Activated naive CD4-positive, alpha-beta T cell treated with Interleukin-2 at 50 U/mL for 16 hours (primary cell): ENCODE measurements at regions not wholly inside any gene's neighbourhood (a gene's known extent, or its start where the extent isn't known, plus 50 kb on each side); places are given as distances from the start of the nearest gene placed in this dataset.

Source experiments
- DNase-seq: peaks from one replicate; pipeline ENCODE4 v3.0.0-alpha.2; 2020

DNA sequence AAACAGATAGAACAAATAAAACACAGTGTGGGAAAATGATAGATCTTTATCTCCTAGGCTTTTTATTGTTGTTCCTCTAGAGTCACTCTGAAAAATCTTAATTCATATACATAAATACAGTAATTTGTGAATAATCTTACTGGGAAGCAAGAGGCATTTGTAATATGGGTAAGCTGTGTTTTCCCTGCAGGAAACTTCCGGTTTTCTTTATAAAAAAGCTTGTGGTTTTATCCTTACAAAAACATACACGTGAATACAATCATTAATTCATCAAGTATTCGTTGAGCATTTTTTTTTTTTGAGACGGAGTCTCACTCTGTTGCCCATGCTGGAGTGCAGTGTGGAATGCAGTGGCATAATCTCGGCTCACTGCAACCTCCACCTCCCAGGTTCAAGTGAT, 1312.8 kb upstream of the ZEB2 start:
- DNase-seq, result no peak

DNA sequence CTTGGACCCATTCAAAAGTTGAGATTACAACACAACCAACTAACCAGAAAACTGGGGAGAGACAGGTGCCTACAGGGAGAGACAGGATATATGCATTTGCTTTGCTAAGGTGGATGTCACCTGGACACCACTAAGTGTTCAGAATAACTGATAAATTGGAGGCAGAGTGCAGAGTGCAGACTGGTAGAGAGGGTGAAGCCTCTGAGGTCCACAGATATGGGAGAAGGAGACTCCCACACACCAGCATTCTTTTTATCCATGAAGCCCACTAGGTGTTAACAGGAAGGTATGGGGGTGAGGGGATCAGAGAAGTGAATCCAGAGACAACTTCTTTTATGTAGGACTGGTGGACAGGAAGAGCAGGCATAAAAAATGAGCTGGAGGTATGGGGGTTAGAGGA, 1310.0 kb upstream of the ZEB2 start:
- no peak for DNase-seq

DNA sequence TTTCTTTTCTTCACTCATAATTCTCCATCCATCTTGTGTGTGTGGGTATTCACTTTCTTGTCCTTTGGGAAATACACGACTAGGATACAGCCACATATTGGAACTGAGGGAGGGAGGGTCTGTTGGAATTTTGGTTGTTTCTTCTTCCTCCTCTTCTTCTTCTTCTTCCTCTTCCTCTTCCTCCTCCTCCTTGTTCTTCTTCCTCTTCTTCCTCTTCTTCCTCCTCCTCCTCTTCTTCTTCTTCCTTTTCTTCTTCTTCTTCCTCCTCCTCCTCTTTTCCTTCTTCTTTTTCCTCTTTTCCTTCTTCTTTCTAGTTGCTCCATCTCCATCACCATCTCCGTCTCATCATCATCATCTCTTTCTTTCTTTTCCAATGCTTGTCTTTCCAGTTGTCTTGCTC, 1307.3 kb upstream of the ZEB2 start:
- no peak for DNase-seq

DNA sequence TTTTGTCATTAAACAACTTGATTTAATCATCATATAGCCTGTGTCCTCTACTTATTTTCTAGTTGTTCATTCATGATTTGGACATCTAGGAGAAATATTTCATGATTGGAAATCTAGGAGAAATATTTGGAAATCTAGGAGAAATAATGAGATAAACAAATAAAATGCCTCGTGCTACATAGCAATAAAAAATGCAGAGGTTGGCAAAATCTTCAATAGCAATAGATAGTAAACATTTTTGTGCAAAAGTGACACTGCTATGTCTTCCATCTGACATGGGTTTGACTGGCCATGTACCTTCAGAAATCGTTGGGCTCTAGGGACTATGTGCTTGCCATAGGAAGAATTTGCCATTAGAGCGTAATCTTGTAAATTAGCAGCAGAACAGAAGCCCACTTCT, 1304.5 kb upstream of the ZEB2 start:
- DNase-seq, result no peak

DNA sequence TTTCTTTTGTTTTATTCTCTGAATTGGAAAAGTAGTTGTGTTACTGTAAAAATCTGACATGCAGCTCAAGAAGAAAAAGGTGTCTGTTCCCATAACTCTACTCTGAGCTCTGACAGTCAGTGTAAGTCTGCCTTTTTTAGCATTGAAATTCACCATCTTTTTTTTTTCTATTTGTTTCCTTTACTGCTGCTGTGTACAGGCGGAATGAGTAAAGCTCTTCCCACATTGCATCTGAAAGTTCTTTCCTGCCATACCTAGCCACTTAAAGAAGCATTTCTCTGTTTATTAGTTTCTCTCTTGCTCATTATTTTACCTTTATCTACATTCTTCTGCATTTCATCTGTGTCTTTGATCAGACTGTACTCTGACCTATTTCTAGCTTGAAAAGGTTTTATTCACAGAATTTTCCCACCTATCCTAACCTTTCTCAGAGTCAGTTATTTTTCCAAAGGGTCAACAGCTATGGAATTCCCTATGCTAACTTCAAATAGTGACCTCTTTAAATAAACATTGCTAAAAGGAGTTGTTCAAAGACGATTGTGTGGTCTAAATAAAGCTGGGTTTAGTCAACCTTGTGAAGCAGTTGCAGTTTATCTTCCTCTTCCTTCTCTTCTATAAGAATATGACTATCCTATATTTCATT, 1303.1 kb upstream of the ZEB2 start:
- DNase-seq, result no peak

DNA sequence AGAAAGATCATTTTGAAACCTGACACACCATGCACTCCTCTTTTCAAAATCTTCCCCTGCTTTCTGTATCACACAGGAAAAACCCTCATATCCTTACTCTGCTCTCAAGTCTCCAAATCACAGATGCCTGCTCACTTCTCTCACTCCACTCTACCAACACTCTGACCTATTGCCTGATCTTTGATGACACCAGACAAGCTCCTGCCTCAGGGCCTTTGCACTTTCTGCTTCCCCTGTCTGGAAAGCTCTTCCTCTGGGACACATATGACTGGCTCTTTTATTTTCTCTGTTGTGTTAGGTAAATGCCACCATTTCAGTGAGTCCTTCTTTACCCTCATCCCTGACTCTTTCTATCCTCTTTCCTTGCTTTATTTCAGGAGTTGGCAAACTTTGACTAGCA, 1300.7 kb upstream of the ZEB2 start:
- DNase-seq, result no peak

DNA sequence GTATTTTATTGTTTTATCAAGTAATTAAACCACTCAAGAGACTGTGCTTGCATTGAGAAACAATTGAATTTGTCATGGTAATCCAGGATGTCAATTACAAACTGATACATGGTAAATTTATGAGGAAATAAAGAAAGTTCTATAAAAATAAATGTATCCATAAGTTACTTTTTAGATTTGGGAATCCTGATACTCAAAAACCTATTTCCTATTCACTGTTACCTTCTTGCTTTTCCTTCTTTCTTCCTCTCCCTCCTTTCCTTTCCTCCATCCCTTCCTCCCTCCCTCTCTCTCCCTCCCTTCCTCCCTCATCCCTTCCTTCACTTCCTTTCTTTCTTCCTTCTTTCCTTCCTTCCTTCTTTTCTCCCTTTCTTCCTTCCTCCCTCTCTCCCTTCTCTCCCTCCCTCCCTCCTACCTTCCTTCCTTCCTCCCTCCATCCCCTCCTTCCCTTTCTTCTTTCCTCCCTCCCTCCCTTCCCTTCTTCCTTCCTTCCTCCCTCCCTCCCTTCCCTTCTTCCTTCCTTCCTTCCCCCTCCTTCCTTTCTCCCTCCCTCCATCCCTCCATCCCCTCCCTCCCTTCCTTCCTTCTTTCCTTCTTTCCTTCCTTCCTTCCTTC, 1299.1 kb upstream of the ZEB2 start:
- DNase-seq, result no peak

DNA sequence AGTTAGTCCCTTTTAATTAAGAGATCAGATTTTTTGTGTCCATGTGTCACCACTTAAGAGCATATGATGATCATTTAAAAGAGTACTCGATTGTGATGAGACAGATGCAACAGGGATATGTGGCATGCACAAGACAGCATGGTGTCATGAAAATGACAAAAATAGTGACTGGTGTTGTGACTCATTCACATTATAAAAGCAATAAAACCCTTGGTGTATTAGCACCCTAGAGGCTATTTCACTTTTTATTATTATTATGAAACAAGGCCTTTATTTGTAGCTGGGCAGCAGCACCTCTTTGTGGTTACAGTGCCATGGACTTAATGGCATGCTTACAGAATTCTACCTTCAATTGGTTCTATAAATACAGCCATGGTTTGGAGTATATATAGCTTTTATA, 1296.0 kb upstream of the ZEB2 start:
- no peak for DNase-seq

DNA sequence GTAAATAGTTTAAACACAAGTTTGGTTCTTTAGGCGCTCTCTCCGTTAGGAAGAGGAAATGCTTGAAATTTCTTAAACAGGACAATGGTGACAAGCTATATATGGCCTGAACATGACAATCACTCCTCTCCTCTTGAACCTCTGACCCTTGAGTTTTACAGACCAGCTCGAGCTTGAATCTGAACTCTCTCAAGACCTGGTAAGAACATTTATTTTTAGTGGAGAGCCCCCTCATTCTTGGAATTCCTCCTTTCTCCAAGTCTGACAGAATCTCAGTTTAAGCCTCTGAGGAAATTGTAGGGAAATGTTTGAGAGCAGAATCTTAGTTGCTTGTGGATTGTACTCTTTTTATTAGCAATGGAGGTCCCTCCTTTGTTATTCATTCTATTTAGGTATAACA, 1293.6 kb upstream of the ZEB2 start:
- no peak for DNase-seq

DNA sequence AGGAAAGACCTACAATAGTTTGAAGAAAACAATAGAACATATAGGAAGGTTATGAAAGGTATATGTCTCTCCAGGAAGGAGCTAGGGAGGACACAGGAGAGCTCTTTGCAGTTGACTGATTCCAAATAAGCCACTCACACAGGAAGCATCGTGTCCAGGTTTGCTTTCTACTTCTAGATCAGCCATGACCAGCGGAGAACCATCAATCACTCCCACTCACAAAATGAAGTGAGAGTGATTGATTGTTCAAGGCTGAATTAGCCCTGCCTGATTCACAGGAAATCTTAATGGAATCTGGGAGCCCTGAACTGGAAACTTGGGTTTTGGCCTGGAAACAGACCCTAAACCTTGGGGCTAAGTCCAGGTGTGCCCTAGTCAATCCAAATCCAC, 1292.2 kb upstream of the ZEB2 start:
- no peak for DNase-seq

DNA sequence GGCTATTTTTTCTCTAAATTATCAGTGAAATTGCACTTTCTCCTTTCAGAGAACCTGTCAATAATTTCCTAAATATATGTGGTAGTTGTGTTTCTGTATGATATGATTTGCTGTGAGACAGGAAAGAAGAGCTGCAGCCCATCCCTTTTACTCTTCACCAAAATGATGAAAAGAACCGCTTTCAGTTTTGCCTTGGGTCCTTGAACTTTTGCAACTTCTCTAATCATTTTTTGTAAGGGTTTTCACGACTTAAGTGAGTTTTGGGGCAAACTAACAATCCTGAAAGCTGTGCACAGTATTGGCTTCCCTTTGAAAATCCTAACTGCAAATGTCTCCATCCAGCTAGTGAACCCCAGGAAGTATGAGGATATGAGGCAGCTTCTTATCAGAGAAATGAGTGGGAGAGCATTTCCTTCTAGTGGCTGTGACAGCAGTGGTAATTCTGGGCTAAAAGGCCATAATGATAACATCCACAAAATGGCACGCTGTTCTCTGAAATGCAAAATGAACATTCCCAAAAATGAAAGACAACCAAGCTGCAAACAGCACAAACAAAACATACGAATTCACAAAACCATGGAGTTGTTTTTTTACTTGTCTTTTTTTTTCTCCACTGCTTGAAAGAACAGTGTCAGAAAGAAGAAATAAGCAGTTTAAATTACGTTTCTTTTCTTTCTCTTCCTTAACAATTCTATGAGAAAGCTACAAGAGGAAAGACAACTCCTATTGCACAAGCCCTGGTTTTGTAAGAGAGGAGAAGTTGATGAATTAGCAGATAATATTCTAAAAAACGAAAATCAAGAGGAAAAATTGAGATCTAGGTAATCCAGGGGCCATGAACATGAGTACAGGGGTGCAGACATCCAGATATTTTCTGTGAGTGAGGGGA, 1291.6 kb upstream of the ZEB2 start:
- DNase-seq, result no peak

DNA sequence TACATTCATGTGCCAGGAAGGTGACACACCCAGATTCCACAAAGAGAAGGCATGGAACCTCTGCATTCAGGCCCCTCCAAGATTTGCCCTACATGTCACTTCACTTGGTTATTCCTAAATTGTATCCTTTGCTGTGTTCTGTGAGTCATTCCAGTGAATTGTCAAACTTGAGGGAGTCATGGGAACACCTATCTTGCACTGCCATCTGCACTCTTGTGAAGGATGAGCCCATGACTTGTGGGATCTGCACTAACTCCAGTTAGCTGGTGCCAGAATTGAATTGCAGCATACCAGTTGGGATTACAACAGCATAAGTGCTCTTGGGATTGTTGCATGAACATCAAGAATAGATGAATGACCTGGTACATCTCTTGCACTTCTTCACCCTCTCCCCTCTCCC, 1288.0 kb upstream of the ZEB2 start:
- no peak for DNase-seq

DNA sequence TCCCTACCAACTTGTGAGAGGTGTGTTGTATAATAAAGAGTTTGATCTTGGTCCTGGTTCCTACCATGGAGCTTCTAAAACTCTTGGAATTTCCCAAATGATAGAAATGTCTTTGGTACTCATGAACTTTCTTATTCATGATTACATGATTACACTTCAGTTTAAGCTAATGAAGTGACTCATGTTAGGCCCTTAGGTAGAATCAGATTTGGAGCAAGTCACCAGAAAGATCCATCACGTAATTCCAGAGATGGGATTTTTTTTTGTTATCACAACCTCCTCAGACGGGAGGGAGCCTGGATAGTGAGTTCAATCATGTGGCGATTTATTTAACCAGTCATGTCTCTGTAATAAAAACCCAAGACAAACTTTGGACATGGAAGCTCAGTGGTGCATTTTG, 1287.6 kb upstream of the ZEB2 start:
- no peak for DNase-seq

DNA sequence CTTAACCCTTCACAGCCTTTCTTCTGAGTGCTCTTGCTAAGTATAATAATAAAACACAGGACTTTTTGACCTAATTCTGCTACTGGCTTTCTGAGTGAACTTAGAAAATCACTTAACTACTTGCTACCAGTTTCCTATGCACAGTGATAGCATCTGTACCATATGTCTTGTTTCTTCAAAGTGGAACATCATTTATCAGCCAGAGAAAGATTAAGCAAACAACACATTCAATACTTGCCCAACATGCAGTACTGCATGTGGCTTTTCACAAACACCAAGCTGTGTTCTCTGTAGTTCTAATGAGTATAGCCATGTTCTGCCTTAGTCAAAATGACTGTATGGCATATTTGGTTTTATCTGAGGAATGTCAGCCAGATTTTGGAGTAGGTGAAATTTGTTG, 1286.6 kb upstream of the ZEB2 start:
- DNase-seq, result no peak

DNA sequence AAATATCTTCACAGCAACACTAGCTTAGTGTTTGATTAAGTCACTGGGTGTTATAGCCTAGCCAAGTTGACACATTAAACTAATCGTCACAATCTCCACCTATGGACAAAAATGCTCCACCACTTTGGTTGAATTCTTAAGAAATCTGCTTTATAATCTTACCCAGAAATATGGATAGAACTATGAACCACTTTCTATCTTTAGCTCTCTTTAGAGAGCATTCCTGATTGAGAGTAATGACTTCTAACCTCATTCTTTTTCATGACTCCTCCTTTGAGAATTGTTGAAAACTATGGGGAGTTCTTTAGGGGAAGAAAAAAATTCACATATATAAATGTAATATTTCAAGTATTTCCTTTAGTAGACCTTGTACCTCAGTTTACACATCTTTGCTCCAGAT, 1282.2 kb upstream of the ZEB2 start:
- no peak for DNase-seq

DNA sequence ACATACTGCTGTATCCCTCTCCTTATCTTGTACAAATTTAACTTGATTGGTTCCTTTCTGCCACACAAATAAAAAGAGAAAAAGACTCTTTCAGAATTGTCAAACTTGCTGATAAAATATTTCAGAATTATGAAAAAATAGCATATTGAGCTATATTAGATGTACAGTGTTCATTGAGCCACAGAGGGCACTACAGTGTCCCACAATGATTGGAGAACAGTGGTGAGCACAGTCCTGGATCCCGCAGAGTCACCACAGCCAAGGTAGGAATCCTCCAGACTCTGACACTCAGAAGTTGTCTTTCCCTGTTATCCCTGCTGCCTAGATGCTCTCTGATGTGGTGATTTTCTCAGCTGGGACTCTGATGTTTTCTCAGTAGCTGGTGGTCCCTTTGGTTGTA, 1281.3 kb upstream of the ZEB2 start:
- no peak for DNase-seq

DNA sequence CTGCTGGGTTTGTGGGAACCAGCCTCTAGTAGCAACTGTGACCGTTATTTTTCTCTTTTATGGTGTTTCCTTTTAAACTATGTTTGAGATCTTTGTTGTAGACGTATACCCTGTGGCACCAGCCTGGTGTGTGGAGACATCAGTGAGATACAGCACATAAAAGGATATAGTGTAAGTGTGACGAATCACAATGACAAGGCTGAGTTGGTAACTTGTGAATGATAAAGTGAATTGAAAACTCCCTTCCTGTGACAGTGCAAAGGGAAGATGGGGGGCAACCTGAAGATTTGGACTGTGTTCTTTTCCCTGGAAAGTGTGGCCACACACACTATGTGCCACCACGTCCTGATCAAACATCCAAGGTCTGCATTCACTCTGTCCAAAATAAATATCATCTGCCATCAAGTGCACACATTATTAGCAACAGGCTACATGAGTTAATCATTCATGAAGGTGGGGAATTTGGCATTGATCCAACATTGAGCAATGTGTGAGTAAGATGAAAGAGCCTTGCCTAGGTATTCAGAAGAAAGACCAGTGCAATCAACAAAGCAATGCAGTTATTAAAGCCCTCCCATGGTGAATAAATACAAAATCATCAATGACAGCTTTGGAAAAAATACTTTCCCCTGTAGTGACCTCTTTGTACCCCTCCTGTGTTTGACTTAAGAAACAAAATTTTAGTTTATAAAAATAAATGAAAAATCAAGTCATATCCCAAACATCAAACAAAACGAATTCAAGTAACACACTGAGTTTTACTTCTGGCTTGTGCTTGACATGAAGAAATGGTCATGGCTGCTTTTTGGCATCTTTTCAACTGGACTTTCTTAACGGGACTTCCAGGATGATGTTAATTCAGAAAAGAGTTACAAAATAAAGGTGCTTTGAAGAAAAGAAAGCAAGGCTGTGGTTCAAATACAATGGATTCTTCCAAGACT, 1280.5 kb upstream of the ZEB2 start:
- no peak for DNase-seq

DNA sequence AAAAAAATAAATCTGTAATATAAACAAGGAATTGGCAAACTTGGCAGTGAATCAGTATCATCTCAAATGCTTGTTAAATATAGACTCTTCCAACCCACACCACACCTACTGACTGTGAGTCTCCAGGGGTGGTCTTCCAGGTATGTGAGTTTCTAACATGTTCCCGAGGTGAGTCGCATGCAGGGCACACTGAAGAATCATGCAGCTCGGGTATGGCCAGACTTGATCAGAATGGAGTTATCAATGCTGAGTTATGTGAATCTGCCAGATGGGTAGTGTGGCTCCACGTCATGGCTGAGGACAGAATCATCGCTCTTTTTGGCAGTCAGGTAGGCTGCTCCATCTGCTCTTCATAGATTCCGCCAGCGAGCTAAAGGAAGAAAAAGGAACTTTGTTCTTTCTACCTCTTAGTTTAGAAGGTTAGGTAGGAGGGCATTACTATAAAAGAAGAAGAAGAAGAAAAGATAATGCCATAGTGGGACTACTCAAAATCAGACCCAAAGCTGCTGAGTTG, 1279.7 kb upstream of the ZEB2 start:
- DNase-seq, result no peak

DNA sequence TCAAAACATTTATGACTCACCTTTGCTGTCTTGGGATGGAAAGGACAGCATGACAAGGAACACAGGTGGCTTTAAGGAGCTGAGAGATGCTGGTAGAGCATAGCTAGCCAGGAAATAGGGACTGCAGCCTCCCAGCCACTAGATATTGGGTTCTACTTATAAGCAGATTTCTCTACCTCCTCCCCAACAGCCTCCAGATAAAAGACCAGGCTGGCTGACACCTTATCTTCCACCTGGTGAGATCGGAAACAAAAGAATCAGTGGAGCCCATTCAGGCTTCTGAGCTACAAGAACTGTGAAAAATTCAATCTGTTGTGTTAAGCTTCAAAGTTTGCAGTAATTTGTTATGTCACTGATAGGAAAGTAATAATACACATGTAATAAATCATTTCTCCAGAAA, 1278.5 kb upstream of the ZEB2 start:
- DNase-seq, result no peak

DNA sequence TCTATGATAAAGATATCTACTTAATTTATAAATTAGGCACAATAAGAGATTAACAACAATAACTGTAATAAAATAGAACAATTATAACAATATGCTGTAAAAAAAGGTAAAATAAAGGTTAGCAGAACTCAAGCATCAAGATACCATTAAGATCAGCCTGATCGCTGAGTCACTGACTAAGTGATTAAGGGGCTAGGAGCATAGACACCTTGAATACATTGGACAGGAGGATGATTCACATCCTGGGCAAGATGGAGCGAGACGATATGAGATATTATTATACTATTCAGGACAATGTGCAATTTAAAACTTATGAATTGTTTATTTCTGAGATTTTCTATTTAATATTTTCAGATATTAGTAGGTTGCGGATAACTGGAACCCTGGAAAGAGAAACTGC, 1277.8 kb upstream of the ZEB2 start:
- DNase-seq, result no peak

DNA sequence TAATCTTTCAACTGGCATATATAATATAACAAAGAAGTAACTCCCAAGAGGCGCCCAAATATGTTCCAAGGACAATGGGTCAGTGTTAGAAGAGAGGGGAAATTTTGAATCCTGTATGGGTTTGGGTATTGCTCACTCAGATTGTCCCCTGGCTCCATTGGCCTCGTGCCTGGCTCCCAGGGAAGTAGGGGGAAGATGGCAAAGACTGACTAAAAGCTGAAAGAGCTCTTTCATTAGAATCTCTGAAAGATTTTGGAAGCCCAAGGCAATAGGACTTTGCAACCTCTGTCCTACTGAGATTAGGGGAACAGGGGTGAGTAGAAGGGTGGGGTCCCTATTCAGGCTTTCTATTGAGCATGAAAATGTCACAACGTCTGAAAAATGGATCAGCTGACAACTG, 1272.8 kb upstream of the ZEB2 start:
- no peak for DNase-seq

DNA sequence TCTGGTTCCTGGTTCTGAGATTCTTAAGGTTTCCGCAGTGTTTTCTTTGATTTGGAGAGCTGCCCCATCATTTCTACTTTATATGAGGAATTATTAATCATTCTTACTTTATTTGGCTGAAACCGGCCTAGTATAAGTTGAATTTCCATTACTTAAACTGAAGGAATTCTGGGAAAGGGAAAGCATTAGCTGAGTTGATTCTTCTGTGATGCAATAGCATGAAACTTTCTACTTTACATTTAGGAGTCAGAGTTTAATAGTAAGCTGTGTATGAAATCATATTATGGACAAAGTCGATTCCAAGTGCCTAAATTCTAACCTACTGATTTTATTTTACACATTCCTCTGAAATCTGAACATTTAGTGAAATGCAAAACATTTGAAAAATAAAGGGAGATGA, 1269.7 kb upstream of the ZEB2 start:
- DNase-seq, result no peak
